DND-41 (cell line): ENCODE measurements at regions not wholly inside any gene's neighbourhood (a gene's known extent, or its start where the extent isn't known, plus 50 kb on each side); places are given as distances from the start of the nearest gene placed in this dataset.

Experiments used
- ATAC-seq: fragments of 200-7000 bp; cut with Tn5 transposase; 3 replicates; pipeline ENCODE4 v1.9.1; 2021; ENCODE audit warnings: low read depth; ENCODE audit not compliant: insufficient read depth
- DNase-seq: peaks from one replicate; pipeline ENCODE4 v3.0.0-alpha.2; 2020
- H2AFZ ChIP-seq: 2 replicates; pipeline ENCODE4 v1.6.0; 2012; ENCODE audit warnings: low read depth, low read length
- H3K27ac ChIP-seq: 2 replicates; pipeline ENCODE4 v1.5.1; 2012; ENCODE audit warnings: low read length, inconsistent platforms
- H3K27me3 ChIP-seq: fragments of 200-600 bp; sonication (generic); 2 replicates; pipeline ENCODE4 v1.6.0; 2012; ENCODE audit warnings: low read length, mild to moderate bottlenecking, inconsistent platforms; ENCODE audit not compliant: insufficient read depth, poor library complexity
- H3K36me3 ChIP-seq: 2 replicates; pipeline ENCODE4 v1.5.1; 2012; ENCODE audit warnings: low read length, inconsistent platforms; ENCODE audit not compliant: insufficient read depth
- H3K4me1 ChIP-seq: 2 replicates; pipeline ENCODE4 v1.5.1; 2012; ENCODE audit warnings: mild to moderate bottlenecking, low read length; ENCODE audit not compliant: insufficient read depth
- H3K4me2 ChIP-seq: 2 replicates; pipeline ENCODE4 v1.6.0; 2012; ENCODE audit warnings: mild to moderate bottlenecking, moderate library complexity, low read length, inconsistent platforms; ENCODE audit not compliant: insufficient read depth
- H3K4me3 ChIP-seq, 2 experiments: fragments of 200-600 bp in 1 of 2; shearing (Covaris generic) in 1 of 2; 2 replicates each; pipeline ENCODE4 v1.5.1; 2012 to 2016; ENCODE audit warnings: inconsistent platforms in 2 of 2, low read length in 2 of 2, mild to moderate bottlenecking in 2 of 2, low read depth in 1 of 2, moderate library complexity in 1 of 2
- H3K79me2 ChIP-seq: 2 replicates; pipeline ENCODE4 v1.6.0; 2012; ENCODE audit warnings: low read length, inconsistent platforms; ENCODE audit not compliant: insufficient read depth
- H3K9ac ChIP-seq: 2 replicates; pipeline ENCODE4 v1.6.0; 2012; ENCODE audit warnings: low read depth, mild to moderate bottlenecking, inconsistent platforms, low read length, moderate library complexity
- H3K9me3 ChIP-seq: 2 replicates; pipeline ENCODE4 v1.5.1; 2012; ENCODE audit warnings: low read length, moderate library complexity, mild to moderate bottlenecking, inconsistent platforms; ENCODE audit not compliant: insufficient read depth, severe bottlenecking
- H4K20me1 ChIP-seq: 2 replicates; pipeline ENCODE4 v1.6.0; 2012; ENCODE audit warnings: low read length; ENCODE audit not compliant: insufficient read depth
- CTCF ChIP-seq: IDR thresholded peaks from 2 replicates; pipeline ENCODE4 v1.5.1; 2012; ENCODE audit warnings: borderline replicate concordance, low read length, moderate library complexity, mild to moderate bottlenecking; ENCODE audit not compliant: poor library complexity, severe bottlenecking; ENCODE audit errors: extremely low read depth
- EZH2 ChIP-seq: IDR thresholded peaks from 3 replicates; pipeline ENCODE4 v1.6.1; 2012; ENCODE audit warnings: borderline replicate concordance, low read depth, mild to moderate bottlenecking, moderate library complexity, low read length, inconsistent platforms; ENCODE audit not compliant: severe bottlenecking

- no peak overlapping the region for H3K4me2 ChIP-seq
- H3K4me1 ChIP-seq: no peaks in the 10 kb centered on the region
- H3K79me2 ChIP-seq: no peaks in the 10 kb centered on the region
- no peaks in the 10 kb centered on the region for H3K36me3 ChIP-seq
- H3K27ac ChIP-seq: no peak overlapping the region
- TF ChIP-seq CTCF: no peak
- no peak for TF ChIP-seq EZH2
- DNase-seq: no peak
- no peak for ATAC-seq
- no peak overlapping the region for H2AFZ ChIP-seq
- no peak overlapping the region for H3K4me3 ChIP-seq
- no peaks in the 10 kb centered on the region for H4K20me1 ChIP-seq
- peaks cover 2% of the 10 kb centered on the region for H3K27me3 ChIP-seq
- no peak overlapping the region for H3K9ac ChIP-seq
- no peaks in the 10 kb centered on the region for H3K9me3 ChIP-seq
Measured at GRCh38 chr10:120076996-120077706, 184.6 kb downstream of the SEC23IP start.

- Histone ChIP-seq H3K9ac (no peak overlapping the region), H4K20me1 (no peaks in the 10 kb centered on the region), H3K4me1 (no peaks in the 10 kb centered on the region), H2AFZ (no peak overlapping the region), H3K36me3 (no peaks in the 10 kb centered on the region), H3K4me3 (no peak overlapping the region), H3K9me3 (no peaks in the 10 kb centered on the region), H3K27ac (no peak overlapping the region), H3K79me2 (no peaks in the 10 kb centered on the region), H3K27me3 (peaks cover 2% of the 10 kb centered on the region), H3K4me2 (no peak overlapping the region)
- TF ChIP-seq EZH2: no peak
- no peak for TF ChIP-seq CTCF
- DNase-seq: no peak
- no peak for ATAC-seq
Measured at GRCh38 chr10:120077707-120078492, 185.4 kb downstream of the SEC23IP start.

- DNase-seq: no peak
- Histone ChIP-seq H3K79me2 (no peaks in the 10 kb centered on the region), H2AFZ (no peak overlapping the region), H3K9me3 (peaks cover 2% of the 10 kb centered on the region), H3K4me3 (no peak overlapping the region), H4K20me1 (no peaks in the 10 kb centered on the region), H3K4me2 (no peak overlapping the region), H3K36me3 (no peaks in the 10 kb centered on the region), H3K4me1 (no peaks in the 10 kb centered on the region), H3K27me3 (no peaks in the 10 kb centered on the region), H3K27ac (no peak overlapping the region), H3K9ac (no peak overlapping the region)
- TF ChIP-seq EZH2: no peak
- no peak for TF ChIP-seq CTCF
- no peak for ATAC-seq
Measured at GRCh38 chr10:120085096-120085796, 192.7 kb downstream of the SEC23IP start.
